B cell (primary cell): ENCODE measurements at regions not wholly inside any gene's neighbourhood (a gene's known extent, or its start where the extent isn't known, plus 50 kb on each side); places are given as distances from the start of the nearest gene placed in this dataset.

Experiments
- ATAC-seq: fragments of 200-7000 bp; cut with Tn5 transposase; one replicate; pipeline ENCODE4 v1.10.0; 2021; ENCODE audit warnings: low read depth, mild to moderate bottlenecking, moderate number of reproducible peaks, moderate library complexity
- CTCF ChIA-PET: fragments of 350-600 bp; sonication (Branson Sonifier 250); formaldehyde crosslinking; loops from one replicate; lab custom pipeline; 2021; ENCODE audit warnings: antibody characterized with exemption, inconsistent platforms; lab: Charles Lee
- POLR2A ChIA-PET: fragments of 350-600 bp; sonication (Branson Sonifier 250); formaldehyde crosslinking; loops from one replicate; lab custom pipeline; 2021; ENCODE audit warnings: antibody characterized with exemption; lab: Charles Lee
- DNase-seq: peaks from one replicate; pipeline ENCODE4 v3.0.0; 2013
- H2AFZ ChIP-seq: 2 replicates; pipeline ENCODE4 v1.6.1; 2012; ENCODE audit warnings: mild to moderate bottlenecking, low read depth, low read length; ENCODE audit not compliant: insufficient read depth, poor library complexity, severe bottlenecking
- H3K27ac ChIP-seq, 2 donors: 1 replicate in 1 of 2; 2 replicates in 1 of 2; pipeline ENCODE4 v1.5.1; 2012 to 2013; ENCODE audit warnings: low read length in 2 of 2, mild to moderate bottlenecking in 2 of 2, moderate library complexity in 1 of 2
- H3K27me3 ChIP-seq, 4 experiments: fragments of 200-600 bp in 1 of 4; sonication (generic) in 1 of 4; replicated peaks in 1 of 4; 1 replicate in 2 of 4; 2 replicates in 2 of 4; pipeline versions ENCODE4 v1.6.1 to v1.7.0; 2013 to 2016; ENCODE audit warnings: low read length in 3 of 4, mild to moderate bottlenecking in 2 of 4, mixed read lengths in 1 of 4, moderate library complexity in 1 of 4; ENCODE audit not compliant: insufficient read depth in 4 of 4, control insufficient read depth in 3 of 4; ENCODE audit errors: control extremely low read depth in 1 of 4
- H3K36me3 ChIP-seq, 2 experiments: replicated peaks in 1 of 2; 1 replicate in 1 of 2; 2 replicates in 1 of 2; pipeline versions ENCODE4 v1.6.1 to v1.7.1; 2013; ENCODE audit warnings: low read length in 1 of 2; ENCODE audit not compliant: insufficient read depth in 2 of 2, control insufficient read depth in 1 of 2; ENCODE audit errors: control extremely low read depth in 1 of 2, extremely low read depth in 1 of 2
- H3K4me1 ChIP-seq, 2 donors: fragments of 200-600 bp in 1 of 2; sonication (generic) in 1 of 2; 1 replicate in 1 of 2; 2 replicates in 1 of 2; pipeline versions ENCODE4 v1.5.1 to v1.6.1; 2013 to 2017; ENCODE audit warnings: low read length in 2 of 2; ENCODE audit not compliant: control insufficient read depth in 2 of 2, insufficient read depth in 2 of 2
- H3K4me2 ChIP-seq: replicated peaks from 2 replicates; pipeline ENCODE3; 2012; ENCODE audit warnings: mild to moderate bottlenecking, low read depth, low read length; ENCODE audit not compliant: poor library complexity, severe bottlenecking
- H3K4me3 ChIP-seq, 5 experiments: fragments of 200-600 bp in 1 of 5; sonication (generic) in 1 of 5; 1 replicate in 3 of 5; 2 replicates in 2 of 5; pipeline versions ENCODE4 v1.5.1 to v1.7.0; 2011 to 2016; ENCODE audit warnings: low read length in 4 of 5, mild to moderate bottlenecking in 4 of 5, low read depth in 2 of 5, control low read depth in 1 of 5, moderate library complexity in 1 of 5; ENCODE audit not compliant: insufficient read depth in 1 of 5; ENCODE audit errors: control extremely low read depth in 1 of 5, extremely low read depth in 1 of 5
- H3K79me2 ChIP-seq: fragments of 200-600 bp; sonication (generic); one replicate; pipeline ENCODE4 v1.6.0; 2016; ENCODE audit warnings: low read length; ENCODE audit not compliant: control insufficient read depth, insufficient read depth
- H3K9ac ChIP-seq: fragments of 200-600 bp; sonication (generic); 2 replicates; pipeline ENCODE4 v1.6.1; 2017; ENCODE audit warnings: mild to moderate bottlenecking, low read length, moderate library complexity
- H3K9me3 ChIP-seq, 3 donors: one replicate each; pipeline versions ENCODE4 v1.6.1 to v1.7.1; 2013; ENCODE audit warnings: low read length in 2 of 3; ENCODE audit not compliant: control insufficient read depth in 2 of 3, insufficient read depth in 1 of 3; ENCODE audit errors: control extremely low read depth in 1 of 3
- H4K20me1 ChIP-seq: 2 replicates; pipeline ENCODE4 v1.6.0; 2012; ENCODE audit warnings: mild to moderate bottlenecking, low read length; ENCODE audit not compliant: insufficient read depth, control insufficient read depth, poor library complexity, severe bottlenecking
- H3K27ac Mint-ChIP-seq: one replicate; pipeline ENCODE4 v1.8.0; 2021; ENCODE audit warnings: mixed read lengths
- H3K27me3 Mint-ChIP-seq: one replicate; pipeline ENCODE4 v1.8.0; 2021; ENCODE audit warnings: mixed read lengths
- H3K4me1 Mint-ChIP-seq: one replicate; pipeline ENCODE4 v1.8.0; 2021; ENCODE audit warnings: mixed read lengths
- H3K4me3 Mint-ChIP-seq: one replicate; pipeline ENCODE4 v1.8.0; 2021; ENCODE audit warnings: mixed read lengths
- H3K9me3 Mint-ChIP-seq: one replicate; pipeline ENCODE4 v1.8.0; 2022; ENCODE audit warnings: mixed read lengths; ENCODE audit not compliant: insufficient read depth
- EZH2 ChIP-seq: IDR thresholded peaks from 2 replicates; pipeline ENCODE4 v1.6.1; 2012; ENCODE audit warnings: borderline replicate concordance, low read depth, mild to moderate bottlenecking, moderate library complexity, low read length; ENCODE audit not compliant: insufficient read depth, poor library complexity, severe bottlenecking
- WGBS: methylation state at CpG from one replicate; pipeline ENCODE4 v1.1.5; 2013; ENCODE audit warnings: missing lambda C conversion rate; ENCODE audit not compliant: insufficient coverage; 5-methylcytosine and 5-hydroxymethylcytosine counted together
- intact Hi-C: fragments of 100-400 bp; cut with micrococcal nuclease; formaldehyde crosslinking; loops from one replicate; pipeline ENCODE4 v1.10.0; 2022
- TF ChIP-seq, protein P1 (sequence below): fragments of 200-600 bp; IDR thresholded peaks from one replicate; pipeline ENCODE4 v1.8.0; 2022; ENCODE audit warnings: antibody characterized with exemption, mild to moderate bottlenecking

DNA sequence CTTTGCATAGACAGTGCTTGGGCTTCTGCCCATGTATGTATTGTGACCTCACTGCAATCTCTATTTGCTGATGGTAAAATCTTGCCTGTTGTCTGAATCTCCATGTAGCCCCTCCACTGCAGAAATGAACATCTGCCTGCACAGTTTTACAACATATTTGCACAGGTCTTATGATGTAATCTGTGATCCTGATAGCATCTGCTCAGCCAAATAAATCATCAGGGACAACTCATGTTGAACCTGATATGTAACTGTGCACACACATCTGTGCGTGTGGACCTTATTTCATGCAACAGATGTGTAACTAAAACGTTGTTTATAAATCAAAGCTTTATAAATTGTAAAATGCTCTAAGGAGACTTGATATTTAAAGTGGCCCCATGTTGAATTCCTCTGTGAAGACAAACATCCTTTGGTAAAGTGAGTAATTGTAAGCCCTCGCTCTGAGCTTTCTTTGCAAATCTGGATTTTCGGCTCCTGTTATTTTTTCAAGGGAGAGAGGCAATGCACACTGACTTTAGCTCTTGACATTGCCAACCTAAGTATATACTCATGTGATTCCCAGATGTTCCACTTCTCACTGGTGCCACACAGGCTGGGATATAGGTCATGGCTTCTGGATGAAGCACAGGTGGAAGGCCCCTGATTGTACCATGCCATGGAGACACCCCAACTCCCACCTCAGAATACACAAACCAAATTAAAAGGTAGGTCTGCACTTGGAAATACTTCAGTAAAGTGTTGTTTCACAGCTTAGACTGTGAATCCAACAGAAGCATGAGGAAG, 371.3 kb downstream of the GRIN2B start:
- no peak overlapping the region for H2AFZ ChIP-seq
- Mint-ChIP-seq H3K4me3 (no peak overlapping the region), H3K27ac (no peak overlapping the region), H3K9me3 (no peaks in the 10 kb centered on the region), H3K4me1 (no peaks in the 10 kb centered on the region), H3K27me3 (no peaks in the 10 kb centered on the region)
- H3K4me3 ChIP-seq: no peak overlapping the region
- ATAC-seq (no peak), DNase-seq (no peak)
- H3K27me3 ChIP-seq: no peaks in the 10 kb centered on the region
- H3K9ac ChIP-seq: no peak overlapping the region
- no peak for TF ChIP-seq EZH2
- TF ChIP-seq, protein P1, sequence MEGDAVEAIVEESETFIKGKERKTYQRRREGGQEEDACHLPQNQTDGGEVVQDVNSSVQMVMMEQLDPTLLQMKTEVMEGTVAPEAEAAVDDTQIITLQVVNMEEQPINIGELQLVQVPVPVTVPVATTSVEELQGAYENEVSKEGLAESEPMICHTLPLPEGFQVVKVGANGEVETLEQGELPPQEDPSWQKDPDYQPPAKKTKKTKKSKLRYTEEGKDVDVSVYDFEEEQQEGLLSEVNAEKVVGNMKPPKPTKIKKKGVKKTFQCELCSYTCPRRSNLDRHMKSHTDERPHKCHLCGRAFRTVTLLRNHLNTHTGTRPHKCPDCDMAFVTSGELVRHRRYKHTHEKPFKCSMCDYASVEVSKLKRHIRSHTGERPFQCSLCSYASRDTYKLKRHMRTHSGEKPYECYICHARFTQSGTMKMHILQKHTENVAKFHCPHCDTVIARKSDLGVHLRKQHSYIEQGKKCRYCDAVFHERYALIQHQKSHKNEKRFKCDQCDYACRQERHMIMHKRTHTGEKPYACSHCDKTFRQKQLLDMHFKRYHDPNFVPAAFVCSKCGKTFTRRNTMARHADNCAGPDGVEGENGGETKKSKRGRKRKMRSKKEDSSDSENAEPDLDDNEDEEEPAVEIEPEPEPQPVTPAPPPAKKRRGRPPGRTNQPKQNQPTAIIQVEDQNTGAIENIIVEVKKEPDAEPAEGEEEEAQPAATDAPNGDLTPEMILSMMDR: no peak
- no peaks in the 10 kb centered on the region for H4K20me1 ChIP-seq
- 80% methylated on average over 1 of the region's 4 CpGs for WGBS
- H3K27ac ChIP-seq: no peak overlapping the region
- H3K79me2 ChIP-seq: no peaks in the 10 kb centered on the region
- POLR2A ChIA-PET: no interaction called here
- H3K36me3 ChIP-seq: no peaks in the 10 kb centered on the region
- H3K9me3 ChIP-seq: no peaks in the 10 kb centered on the region
- intact Hi-C loops: no loop called here
- no peaks in the 10 kb centered on the region for H3K4me1 ChIP-seq
- CTCF ChIA-PET: no interaction called here
- H3K4me2 ChIP-seq: no peak overlapping the region

DNA sequence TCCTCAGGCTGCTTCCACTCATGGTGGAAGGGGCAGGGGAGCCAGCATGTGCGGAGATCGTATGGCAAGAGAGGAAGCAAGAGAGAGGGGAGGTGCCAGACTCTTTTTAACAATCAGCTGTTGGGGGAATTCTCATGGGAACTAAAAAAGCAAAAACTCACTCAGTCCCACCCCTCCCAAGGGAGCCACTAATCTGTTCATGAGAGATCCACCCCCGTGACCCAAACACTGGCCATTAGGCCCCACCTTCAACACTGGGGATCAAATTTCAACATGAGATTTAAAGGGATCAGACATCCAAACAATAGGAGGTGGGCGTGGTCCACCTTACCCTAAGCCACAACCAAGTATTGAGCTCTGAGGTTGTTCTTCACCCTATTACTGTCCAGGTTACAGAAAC, 375.1 kb downstream of the GRIN2B start:
- ATAC-seq: no peak
- H3K27ac ChIP-seq: no peak overlapping the region
- H3K27me3 ChIP-seq: no peaks in the 10 kb centered on the region
- POLR2A ChIA-PET: no interaction called here
- TF ChIP-seq EZH2: no peak
- TF ChIP-seq, protein P1: no peak
- H3K4me1 ChIP-seq: no peaks in the 10 kb centered on the region
- DNase-seq: no peak
- no peak overlapping the region for H3K4me2 ChIP-seq
- CTCF ChIA-PET: no interaction called here
- no peak overlapping the region for H3K9ac ChIP-seq
- no peak overlapping the region for H3K27ac Mint-ChIP-seq
- no peaks in the 10 kb centered on the region for H3K27me3 Mint-ChIP-seq
- no peaks in the 10 kb centered on the region for H3K9me3 ChIP-seq
- WGBS: 61% methylated on average over 3 of the region's 4 CpGs
- no peaks in the 10 kb centered on the region for H3K4me1 Mint-ChIP-seq
- no peaks in the 10 kb centered on the region for H4K20me1 ChIP-seq
- no peaks in the 10 kb centered on the region for H3K9me3 Mint-ChIP-seq
- intact Hi-C loops: no loop called here
- no peaks in the 10 kb centered on the region for H3K36me3 ChIP-seq
- H2AFZ ChIP-seq: no peak overlapping the region
- H3K4me3 ChIP-seq: no peak overlapping the region
- no peaks in the 10 kb centered on the region for H3K79me2 ChIP-seq
- no peak overlapping the region for H3K4me3 Mint-ChIP-seq
